Brain microvascular endothelial cell (primary cell): ENCODE measurements at regions not wholly inside any gene's neighbourhood (a gene's known extent, or its start where the extent isn't known, plus 50 kb on each side); places are given as distances from the start of the nearest gene placed in this dataset.

Experiments used
- DNase-seq: peaks from one replicate; pipeline ENCODE4 v3.0.0-alpha.2; 2020
- H3K27ac ChIP-seq: fragments of 250-450 bp; sonication (Bioruptor Pico); 2 replicates; pipeline ENCODE4 v1.5.1; 2020; ENCODE audit warnings: mild to moderate bottlenecking, moderate library complexity
- H3K27me3 ChIP-seq: fragments of 250-450 bp; sonication (Bioruptor Pico); replicated peaks from 2 replicates; pipeline ENCODE4 v1.5.1; 2020; ENCODE audit warnings: mild to moderate bottlenecking
- H3K36me3 ChIP-seq: fragments of 250-450 bp; sonication (Bioruptor Pico); replicated peaks from 2 replicates; pipeline ENCODE4 v1.5.1; 2020; ENCODE audit warnings: mild to moderate bottlenecking
- H3K4me3 ChIP-seq: 2 replicates; pipeline ENCODE4 v1.5.1; 2011; ENCODE audit warnings: low read depth, mild to moderate bottlenecking, control low read depth, low read length, moderate library complexity
- in situ Hi-C: cut with HindIII; loops from 2 replicates; pipeline ENCODE4 v1.10.0; 2017; ENCODE audit warnings: low sequenced_read_pairs, low pct_ligation_motif_present
- TF ChIP-seq, protein P1 (sequence below): IDR thresholded peaks from 2 replicates; pipeline ENCODE4 v1.5.1; 2011; ENCODE audit warnings: low read depth, mild to moderate bottlenecking, moderate library complexity, low read length, control low read depth, inconsistent platforms; ENCODE audit errors: missing control alignments

DNA sequence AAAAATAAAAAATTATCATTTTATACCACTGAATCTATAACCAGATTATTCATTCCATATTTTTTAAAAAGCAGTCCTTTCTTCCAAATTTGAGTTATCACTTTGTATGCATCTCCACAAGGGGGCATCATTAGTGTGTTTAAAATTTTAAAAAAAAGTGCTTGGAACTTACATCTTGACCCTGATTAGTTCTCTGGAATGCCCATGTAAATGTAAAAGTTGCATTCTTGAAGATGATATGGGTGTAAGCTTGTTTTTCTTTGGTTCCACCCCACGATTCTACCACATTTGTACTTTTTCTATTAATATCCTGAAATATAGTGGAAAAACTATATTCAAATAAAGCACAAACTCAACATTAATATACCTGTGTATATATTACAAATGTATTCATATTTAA, 144.9 kb downstream of the ELAPOR2 start:
- TF ChIP-seq, protein P1, sequence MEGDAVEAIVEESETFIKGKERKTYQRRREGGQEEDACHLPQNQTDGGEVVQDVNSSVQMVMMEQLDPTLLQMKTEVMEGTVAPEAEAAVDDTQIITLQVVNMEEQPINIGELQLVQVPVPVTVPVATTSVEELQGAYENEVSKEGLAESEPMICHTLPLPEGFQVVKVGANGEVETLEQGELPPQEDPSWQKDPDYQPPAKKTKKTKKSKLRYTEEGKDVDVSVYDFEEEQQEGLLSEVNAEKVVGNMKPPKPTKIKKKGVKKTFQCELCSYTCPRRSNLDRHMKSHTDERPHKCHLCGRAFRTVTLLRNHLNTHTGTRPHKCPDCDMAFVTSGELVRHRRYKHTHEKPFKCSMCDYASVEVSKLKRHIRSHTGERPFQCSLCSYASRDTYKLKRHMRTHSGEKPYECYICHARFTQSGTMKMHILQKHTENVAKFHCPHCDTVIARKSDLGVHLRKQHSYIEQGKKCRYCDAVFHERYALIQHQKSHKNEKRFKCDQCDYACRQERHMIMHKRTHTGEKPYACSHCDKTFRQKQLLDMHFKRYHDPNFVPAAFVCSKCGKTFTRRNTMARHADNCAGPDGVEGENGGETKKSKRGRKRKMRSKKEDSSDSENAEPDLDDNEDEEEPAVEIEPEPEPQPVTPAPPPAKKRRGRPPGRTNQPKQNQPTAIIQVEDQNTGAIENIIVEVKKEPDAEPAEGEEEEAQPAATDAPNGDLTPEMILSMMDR, result peak; percentile 41
- Histone ChIP-seq H3K27me3 (no peaks in the 10 kb centered on the region), H3K27ac (no peak overlapping the region), H3K4me3 (no peak overlapping the region), H3K36me3 (no peaks in the 10 kb centered on the region)
- in situ Hi-C loops, result no loop called here
- DNase-seq, result no peak
